Esophagus squamous epithelium (tissue), 5 donors: ENCODE measurements at regions not wholly inside any gene's neighbourhood (a gene's known extent, or its start where the extent isn't known, plus 50 kb on each side); places are given as distances from the start of the nearest gene placed in this dataset.

ENCODE experiments used
- DNase-seq: peaks from one replicate; lab custom pipeline; 2025; lab: John Stamatoyannopoulos, UW
- H3K27ac ChIP-seq, 4 donors: fragments of 200-600 bp; sonication (generic); one replicate each; pipeline ENCODE4 v1.5.1; 2016 to 2019; ENCODE audit warnings: mild to moderate bottlenecking in 1 of 4
- H3K27me3 ChIP-seq, 4 donors: fragments of 200-600 bp; sonication (generic); 1 replicate in 3 of 4; 2 replicates in 1 of 4; pipeline versions ENCODE4 v1.5.1 to v1.6.0; 2017 to 2021; ENCODE audit warnings: antibody characterized with exemption in 1 of 4
- H3K36me3 ChIP-seq, 3 donors: fragments of 200-600 bp; sonication (generic); one replicate each; pipeline ENCODE4 v1.5.1; 2016 to 2019
- H3K4me1 ChIP-seq, 3 donors: fragments of 200-600 bp; sonication (generic); one replicate each; pipeline ENCODE4 v1.5.1; 2017 to 2019
- H3K4me3 ChIP-seq, 4 donors: fragments of 200-600 bp; sonication (generic); 1 replicate in 3 of 4; 2 replicates in 1 of 4; pipeline ENCODE4 v1.5.1; 2016 to 2019; ENCODE audit warnings: mild to moderate bottlenecking in 2 of 4, moderate library complexity in 1 of 4
- H3K9me3 ChIP-seq, 3 donors: fragments of 200-600 bp; sonication (generic); one replicate each; pipeline ENCODE4 v1.5.1; 2016 to 2019
- POLR2A ChIP-seq, 4 donors: fragments of 450-650 bp; IDR thresholded peaks; one replicate each; pipeline ENCODE4 v1.6.1; 2017; ENCODE audit warnings: antibody characterized with exemption in 4 of 4, mild to moderate bottlenecking in 4 of 4, moderate library complexity in 3 of 4
- WGBS, 2 donors: methylation state at CpG; one replicate each; pipeline ENCODE4 v1.1.5; 2018; 5-methylcytosine and 5-hydroxymethylcytosine counted together
- intact Hi-C: fragments of 100-400 bp; cut with DNase I; formaldehyde crosslinking; loops from one replicate; pipeline ENCODE4 v1.15.0; 2022
- TF ChIP-seq, protein P1 (sequence below), 6 experiments: fragments of 450-650 bp in 4 of 6; fragments of 200-600 bp in 2 of 6; sonication (generic) in 2 of 6; IDR thresholded peaks; one replicate each; pipeline ENCODE4 v1.5.1; 2016 to 2019; ENCODE audit warnings: antibody characterized with exemption in 6 of 6, mild to moderate bottlenecking in 4 of 6, moderate library complexity in 4 of 6
- donor health status: DM: yes; HTN: yes; CAD: no.

DNA sequence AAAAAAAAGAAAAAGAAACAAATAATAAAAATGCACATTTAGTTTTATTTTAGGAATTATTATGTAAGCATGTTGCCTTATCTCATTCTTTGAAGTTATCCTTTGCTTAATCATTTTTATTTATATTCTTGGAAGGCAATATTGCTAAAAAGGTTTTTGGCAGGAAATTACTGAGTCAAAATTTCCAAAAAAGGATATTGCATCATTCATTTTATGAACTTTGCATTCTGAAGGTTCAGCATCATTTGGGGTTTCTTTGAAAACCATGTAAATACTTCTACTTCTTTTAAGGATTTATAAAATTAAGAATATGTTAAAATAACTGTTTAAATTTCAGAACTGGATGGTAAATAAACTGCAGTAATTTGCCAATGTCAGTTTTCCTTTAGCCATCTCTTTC is 94.2 kb upstream of the CTNND2 start:
- no peaks in the 10 kb centered on the region for H3K9me3 ChIP-seq
- intact Hi-C loops, result no loop called here
- no peak for TF ChIP-seq POLR2A (IDR thresholded peaks at IDR 0.05)
- TF ChIP-seq, protein P1, sequence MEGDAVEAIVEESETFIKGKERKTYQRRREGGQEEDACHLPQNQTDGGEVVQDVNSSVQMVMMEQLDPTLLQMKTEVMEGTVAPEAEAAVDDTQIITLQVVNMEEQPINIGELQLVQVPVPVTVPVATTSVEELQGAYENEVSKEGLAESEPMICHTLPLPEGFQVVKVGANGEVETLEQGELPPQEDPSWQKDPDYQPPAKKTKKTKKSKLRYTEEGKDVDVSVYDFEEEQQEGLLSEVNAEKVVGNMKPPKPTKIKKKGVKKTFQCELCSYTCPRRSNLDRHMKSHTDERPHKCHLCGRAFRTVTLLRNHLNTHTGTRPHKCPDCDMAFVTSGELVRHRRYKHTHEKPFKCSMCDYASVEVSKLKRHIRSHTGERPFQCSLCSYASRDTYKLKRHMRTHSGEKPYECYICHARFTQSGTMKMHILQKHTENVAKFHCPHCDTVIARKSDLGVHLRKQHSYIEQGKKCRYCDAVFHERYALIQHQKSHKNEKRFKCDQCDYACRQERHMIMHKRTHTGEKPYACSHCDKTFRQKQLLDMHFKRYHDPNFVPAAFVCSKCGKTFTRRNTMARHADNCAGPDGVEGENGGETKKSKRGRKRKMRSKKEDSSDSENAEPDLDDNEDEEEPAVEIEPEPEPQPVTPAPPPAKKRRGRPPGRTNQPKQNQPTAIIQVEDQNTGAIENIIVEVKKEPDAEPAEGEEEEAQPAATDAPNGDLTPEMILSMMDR (IDR thresholded peaks at IDR 0.05), result no peak
- H3K4me1 ChIP-seq, result no peaks in the 10 kb centered on the region
- no peaks in the 10 kb centered on the region for H3K27me3 ChIP-seq
- H3K4me3 ChIP-seq, result no peak overlapping the region
- H3K36me3 ChIP-seq, result no peaks in the 10 kb centered on the region
- DNase-seq, result no peak
- no peak overlapping the region for H3K27ac ChIP-seq

DNA sequence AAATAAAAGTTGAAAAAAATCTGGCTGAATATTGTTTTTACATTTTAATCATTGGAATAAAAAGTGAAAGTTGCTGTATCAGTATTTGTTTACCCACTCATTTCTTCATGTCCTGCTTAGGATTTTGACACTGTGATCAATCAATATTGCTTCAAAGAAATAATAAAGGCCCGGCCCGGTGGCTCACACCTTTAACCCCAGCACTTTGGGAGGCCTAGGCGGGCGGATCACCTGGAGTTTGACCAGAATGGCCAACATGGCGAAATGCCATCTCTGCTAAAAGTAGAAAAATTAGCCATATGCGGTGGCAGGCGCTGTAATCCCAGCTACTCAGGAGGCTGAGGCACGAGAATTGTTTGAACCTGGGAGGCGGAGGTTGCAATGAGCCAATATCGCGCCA is 93.7 kb upstream of the CTNND2 start:
- H3K4me3 ChIP-seq, result no peak overlapping the region
- DNase-seq, result no peak
- H3K36me3 ChIP-seq, result no peaks in the 10 kb centered on the region
- no peaks in the 10 kb centered on the region for H3K9me3 ChIP-seq
- H3K27me3 ChIP-seq, result no peaks in the 10 kb centered on the region
- intact Hi-C loops, result no loop called here
- H3K27ac ChIP-seq, result no peak overlapping the region
- 83 to 90% methylated on average over 11 of the region's 11 CpGs for WGBS, 2 donors
- no peaks in the 10 kb centered on the region for H3K4me1 ChIP-seq
- TF ChIP-seq, protein P1 (IDR thresholded peaks at IDR 0.05), result no peak
- TF ChIP-seq POLR2A (IDR thresholded peaks at IDR 0.05), result no peak

DNA sequence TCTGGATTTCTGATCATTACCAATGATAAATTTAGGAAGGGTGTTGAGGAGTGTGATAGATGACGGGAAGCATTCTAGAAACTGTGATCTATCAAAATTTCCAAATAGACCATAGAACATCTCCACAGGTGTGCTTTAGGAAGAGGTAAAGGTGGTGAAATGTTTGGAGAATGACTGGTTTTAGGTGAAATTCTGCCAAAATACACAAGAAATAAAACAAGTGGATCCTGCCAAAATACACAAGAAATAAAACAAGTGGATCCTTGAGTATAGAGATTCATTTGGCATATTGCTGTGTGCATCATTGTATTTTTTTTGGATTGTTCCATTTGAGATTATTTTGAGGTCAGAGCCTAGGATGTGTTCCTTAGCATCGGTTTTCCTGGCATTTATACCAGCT is 88.3 kb upstream of the CTNND2 start:
- H3K4me1 ChIP-seq, result no peaks in the 10 kb centered on the region
- no peaks in the 10 kb centered on the region for H3K36me3 ChIP-seq
- no peak for TF ChIP-seq POLR2A (IDR thresholded peaks at IDR 0.05)
- TF ChIP-seq, protein P1 (IDR thresholded peaks at IDR 0.05), result no peak
- H3K27me3 ChIP-seq, result no peaks in the 10 kb centered on the region
- no peak for DNase-seq
- intact Hi-C loops, result no loop called here
- WGBS, 2 donors, result 66 to 82% methylated on average over 2 of the region's 2 CpGs
- no peak overlapping the region for H3K4me3 ChIP-seq
- H3K27ac ChIP-seq, result no peak overlapping the region
- no peaks in the 10 kb centered on the region for H3K9me3 ChIP-seq

DNA sequence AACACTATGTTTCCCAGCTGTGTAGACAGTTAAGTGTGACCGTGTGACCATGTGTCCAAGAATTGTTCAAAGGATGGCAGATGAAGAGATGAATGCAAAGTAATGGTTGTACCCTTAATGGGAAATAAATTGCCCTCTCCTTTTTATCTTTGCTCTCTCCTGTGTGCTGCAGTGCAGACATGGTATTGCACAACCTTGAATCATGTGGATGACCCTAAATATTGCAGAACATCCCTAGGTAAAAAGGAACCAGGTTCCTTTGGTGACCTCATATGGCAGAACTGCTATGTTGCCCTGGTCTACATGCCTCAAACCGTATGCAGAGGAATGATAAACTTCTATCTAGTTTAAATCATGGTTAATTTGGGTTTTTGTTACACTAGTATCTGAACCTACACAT is 81.7 kb upstream of the CTNND2 start:
- TF ChIP-seq POLR2A (IDR thresholded peaks at IDR 0.05), result no peak
- TF ChIP-seq, protein P1 (IDR thresholded peaks at IDR 0.05), result no peak
- no peak for DNase-seq
- 65 to 69% methylated on average over 2 of the region's 2 CpGs for WGBS, 2 donors
- intact Hi-C loops, result no loop called here
- H3K4me3 ChIP-seq, result no peak overlapping the region
- H3K27me3 ChIP-seq, result no peaks in the 10 kb centered on the region
- H3K9me3 ChIP-seq, result no peaks in the 10 kb centered on the region
- H3K4me1 ChIP-seq, result no peaks in the 10 kb centered on the region
- no peaks in the 10 kb centered on the region for H3K36me3 ChIP-seq
- H3K27ac ChIP-seq, result no peak overlapping the region

DNA sequence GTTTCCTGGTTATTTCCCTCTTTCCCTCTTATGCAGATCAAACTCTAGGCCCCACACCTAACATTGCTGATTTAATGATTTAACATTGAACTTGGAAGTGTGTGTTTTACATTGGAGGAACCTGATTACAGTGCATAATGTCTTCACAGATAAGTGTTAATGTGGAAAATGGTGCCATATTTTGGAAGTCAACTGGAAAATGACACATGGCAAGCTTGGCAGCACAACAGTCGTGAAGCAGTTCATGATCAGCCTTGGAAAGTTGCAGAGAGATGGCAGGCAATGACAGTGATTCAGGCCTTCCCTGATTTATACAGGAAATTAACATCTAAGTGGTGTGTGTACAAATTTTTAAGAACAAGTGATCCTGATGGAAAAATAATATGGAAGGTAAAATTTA is 80.0 kb upstream of the CTNND2 start:
- DNase-seq, result no peak
- intact Hi-C loops, result no loop called here
- TF ChIP-seq POLR2A (IDR thresholded peaks at IDR 0.05), result no peak
- TF ChIP-seq, protein P1 (IDR thresholded peaks at IDR 0.05), result no peak
- H3K4me1 ChIP-seq, result no peaks in the 10 kb centered on the region
- no peaks in the 10 kb centered on the region for H3K36me3 ChIP-seq
- no peaks in the 10 kb centered on the region for H3K9me3 ChIP-seq
- H3K4me3 ChIP-seq, result no peak overlapping the region
- 43 to 47% methylated on average over 1 of the region's 1 CpG for WGBS, 2 donors
- no peaks in the 10 kb centered on the region for H3K27me3 ChIP-seq
- H3K27ac ChIP-seq, result no peak overlapping the region
